ENCODE measurements at regions not wholly inside any gene's neighbourhood (a gene's known extent, or its start where the extent isn't known, plus 50 kb on each side); places are given as distances from the start of the nearest gene placed in this dataset.

DNA sequence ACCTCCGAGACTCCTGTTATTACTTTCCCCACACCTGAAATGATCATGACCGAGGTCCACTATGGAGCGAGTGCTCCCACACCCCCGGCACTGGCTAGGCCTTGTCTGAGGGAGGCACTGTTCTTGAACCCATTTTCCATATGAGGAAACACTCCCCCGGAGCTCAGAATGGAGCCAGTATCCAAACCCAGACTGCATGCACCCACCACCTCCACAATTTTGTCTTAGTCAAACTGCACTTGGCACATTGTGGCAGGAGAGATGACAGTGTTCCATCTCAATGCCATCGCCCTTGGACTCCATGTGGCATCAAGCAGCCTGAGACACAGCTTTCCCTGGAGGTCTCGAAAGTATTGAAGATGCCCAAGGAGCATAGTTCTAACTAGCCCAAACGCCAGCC is 154.1 kb downstream of the NUP210 start:
- DNase-seq (ENCODE audit: low read depth in 2 of 2), result no peak

DNA sequence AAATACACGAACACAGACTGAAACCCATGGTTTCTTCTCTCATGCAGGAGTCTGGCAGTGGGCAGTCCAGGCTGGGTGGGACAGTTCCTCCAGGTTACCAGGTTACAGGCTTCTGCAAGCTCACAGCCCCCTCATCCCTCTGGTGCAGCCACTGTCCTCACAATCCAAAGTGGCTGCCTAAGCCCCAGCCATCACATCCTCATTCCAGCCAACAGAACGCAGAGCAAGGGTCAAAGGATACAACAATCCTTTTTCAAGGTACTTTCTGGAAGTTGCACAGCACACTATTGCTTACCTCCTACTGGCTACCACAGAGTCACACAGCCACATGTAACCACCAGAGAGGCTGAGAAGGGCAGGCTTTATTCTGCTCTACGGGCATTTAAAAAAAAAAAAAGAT is 154.6 kb downstream of the NUP210 start:
- no peak for DNase-seq (ENCODE audit: low read depth in 2 of 2)

DNA sequence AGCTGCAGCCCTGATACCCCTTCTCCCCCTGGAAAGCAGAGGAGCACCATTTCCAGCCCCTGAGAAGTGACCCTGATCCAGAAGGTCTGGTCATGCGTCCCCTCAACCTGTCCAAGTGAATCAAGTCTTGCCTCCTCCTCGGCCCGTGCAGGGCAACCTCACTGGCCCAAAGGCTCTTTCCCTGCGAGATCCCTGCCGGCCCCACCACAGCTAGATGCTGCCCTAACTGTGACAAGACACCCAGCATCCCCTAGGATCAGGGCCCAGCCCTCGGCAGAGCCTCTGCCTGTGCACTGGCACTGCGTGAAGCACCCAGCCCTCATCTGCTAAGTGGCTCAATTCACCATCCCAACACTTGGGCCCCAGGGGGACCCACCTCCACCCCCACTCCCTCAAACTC is 155.1 kb downstream of the NUP210 start:
- no peak for DNase-seq (ENCODE audit: low read depth in 2 of 2)

GRCh38 chr3:13264468-13264795 is 155.7 kb downstream of the NUP210 start:
- DNase-seq (ENCODE audit: low read depth in 2 of 2), result no peak

DNA sequence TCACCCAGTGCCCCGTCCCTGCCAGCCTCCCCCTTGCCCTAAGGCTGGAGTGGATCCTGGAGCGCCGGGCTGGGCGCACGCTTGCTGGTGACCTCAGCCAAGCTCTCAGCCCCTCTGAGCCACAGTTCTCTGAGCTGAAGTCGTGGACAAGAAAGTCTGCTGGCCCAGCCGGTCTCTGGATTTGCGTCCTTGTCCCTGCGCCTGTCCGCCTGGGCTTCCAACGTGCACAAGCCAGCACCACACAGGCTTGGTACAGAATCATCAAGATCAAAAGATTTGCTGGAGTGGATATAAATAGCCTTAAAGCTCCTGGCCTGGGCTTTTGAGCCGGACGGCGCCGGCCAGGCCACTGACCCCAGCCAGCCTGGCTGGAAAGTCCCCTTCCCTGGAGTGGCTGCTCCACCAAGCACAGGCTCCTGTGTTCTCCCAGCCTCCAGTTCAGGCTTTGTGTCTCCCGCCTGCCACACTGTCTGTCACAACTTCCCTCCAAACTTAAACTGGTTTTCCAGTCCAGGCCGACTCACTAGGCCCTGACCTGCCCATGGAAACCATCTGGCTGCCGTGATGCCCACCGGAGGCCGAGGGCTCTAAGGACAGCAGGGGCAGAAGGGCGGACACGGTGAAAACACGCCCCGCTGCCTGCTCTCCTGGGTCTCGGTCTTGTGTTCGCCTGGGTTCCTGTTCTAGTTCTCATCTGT is 156.2 kb downstream of the NUP210 start:
- peak in 1 of 2 donors; percentile 93 for DNase-seq (ENCODE audit: low read depth in 2 of 2)

- DNase-seq (ENCODE audit: low read depth in 2 of 2), result peak; percentile 34 to 98
These were observed 157.5 kb downstream of the NUP210 start for GRCh38 chr3:13262493-13263211.

DNA sequence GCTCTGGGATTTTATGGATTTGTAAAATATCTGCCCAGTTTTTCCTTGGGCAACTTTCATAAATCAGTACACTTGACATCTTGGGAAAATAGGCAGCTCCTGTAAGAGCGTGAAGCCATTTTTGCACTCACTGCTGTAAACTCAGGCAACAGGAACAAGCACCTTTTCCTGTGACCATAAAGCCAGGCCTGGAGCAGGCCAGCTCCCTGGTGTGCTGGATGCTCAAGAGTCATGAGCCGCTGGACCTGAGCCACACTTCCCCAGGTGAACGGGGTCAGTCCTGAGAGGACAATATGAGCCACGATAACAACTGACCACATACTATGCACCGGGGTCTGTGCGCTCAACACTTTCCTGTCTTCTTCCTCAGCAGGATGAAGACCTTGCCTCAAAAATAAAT is 158.2 kb downstream of the NUP210 start:
- DNase-seq (ENCODE audit: low read depth in 2 of 2), result peak in 1 of 2 donors; percentile 91

GRCh38 chr3:13261104-13261830 is 158.9 kb downstream of the NUP210 start:
- DNase-seq (ENCODE audit: low read depth in 2 of 2), result no peak

GRCh38 chr3:13260259-13261103 is 159.6 kb downstream of the NUP210 start:
- no peak for DNase-seq (ENCODE audit: low read depth in 2 of 2)

DNA sequence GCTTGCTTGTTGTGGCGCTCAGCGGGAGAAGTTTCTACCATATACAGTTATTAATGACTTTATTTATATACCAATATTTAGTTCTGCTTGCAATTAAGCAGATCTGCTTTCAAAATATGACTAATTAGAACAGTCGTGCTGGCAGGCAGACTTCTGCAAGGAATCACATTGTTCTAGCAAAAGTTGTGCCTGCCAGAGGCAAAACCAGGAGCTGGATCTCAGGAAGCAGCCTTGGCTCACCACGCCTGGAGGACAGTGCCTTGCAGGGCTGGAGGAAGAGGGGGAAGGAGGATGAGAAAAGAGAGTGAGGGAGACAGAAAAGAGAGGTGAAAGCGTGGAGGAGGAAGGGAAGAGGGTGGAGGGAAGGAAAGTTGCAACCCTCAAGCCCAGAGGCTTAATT is 160.3 kb downstream of the NUP210 start:
- no peak for DNase-seq (ENCODE audit: low read depth in 2 of 2)

DNA sequence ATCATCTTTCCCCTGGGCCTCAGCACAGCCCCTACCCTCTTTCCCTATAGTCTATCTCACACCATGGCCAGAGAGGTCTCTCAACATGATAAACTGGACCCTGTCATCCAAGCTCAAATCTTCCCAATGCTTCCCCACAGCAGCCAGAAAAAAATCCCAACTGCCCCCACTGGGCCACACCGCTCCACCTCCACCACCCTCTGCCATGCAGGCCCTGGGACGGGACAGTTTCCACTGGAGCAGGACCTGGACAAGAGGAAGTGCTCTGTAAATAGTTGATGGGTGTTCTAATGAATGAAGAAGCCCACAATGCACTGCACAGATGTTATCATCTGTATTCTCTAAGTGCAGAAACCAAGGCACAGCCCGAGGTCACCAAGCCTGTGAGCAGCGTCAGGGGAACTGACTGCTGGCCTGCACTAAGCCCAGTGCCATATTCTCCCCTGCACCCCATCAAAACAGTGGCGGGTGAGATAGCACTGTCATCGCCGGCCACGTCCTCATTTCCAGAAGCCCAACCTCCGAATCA is 161.1 kb downstream of the NUP210 start:
- DNase-seq (ENCODE audit: low read depth in 2 of 2), result no peak

DNA sequence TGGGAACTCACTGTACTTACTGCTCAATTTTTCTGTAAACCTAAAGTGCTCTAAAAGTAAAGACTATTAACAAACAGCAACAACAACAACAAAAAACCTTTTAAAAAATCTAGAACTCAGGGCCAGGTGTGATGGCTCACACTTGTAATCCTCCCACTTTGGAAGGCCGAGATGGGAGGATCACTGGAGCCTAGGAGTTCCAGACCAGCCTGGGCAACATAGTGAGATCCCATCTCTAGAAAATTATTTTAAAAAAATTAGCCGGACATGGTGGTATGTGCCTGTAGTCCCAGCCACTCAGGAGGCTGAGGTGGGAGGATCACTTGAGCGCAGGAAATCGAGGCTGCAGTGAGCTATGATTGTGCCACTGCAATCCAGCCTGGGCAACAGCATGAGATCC is 161.8 kb downstream of the NUP210 start:
- DNase-seq (ENCODE audit: low read depth in 2 of 2), result no peak

DNA sequence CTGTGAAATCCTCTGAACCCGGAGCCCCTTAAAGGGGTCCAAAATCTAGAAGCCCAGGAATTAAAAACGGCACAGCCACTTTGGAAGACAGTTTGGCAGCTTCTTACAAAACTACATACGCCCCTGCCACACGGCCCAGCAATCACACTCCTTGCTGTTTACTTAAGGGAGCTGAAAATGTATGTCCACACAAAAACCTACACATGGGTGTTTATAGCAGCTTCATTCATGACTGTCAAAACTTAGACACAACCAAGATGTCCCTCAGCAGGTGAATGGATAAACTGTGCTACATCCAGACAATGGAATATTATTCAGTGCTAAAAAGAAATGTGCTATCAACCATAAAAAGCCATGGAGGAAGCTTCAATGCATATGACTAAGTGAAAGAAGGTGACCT is 162.5 kb downstream of the NUP210 start:
- no peak for DNase-seq (ENCODE audit: low read depth in 2 of 2)

DNA sequence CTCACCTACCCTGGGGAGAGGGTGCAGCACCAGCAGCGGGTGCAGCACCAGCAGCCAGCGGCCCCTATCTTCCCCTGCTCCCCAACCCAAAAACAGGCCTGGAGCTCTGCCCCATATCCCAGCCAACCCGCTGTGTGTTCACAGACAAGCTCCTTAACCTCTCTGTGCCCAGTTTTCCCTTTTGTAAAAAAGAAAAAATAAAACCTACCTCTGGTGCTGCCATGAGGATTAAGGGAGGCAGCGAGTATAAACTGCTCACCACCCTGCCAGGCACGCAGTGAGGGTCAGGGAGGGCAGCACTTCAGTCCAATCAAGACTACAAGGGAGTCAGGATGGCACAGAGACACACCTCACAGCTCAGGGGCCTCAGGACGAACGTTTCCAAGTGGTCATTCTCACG is 163.3 kb downstream of the NUP210 start:
- no peak for DNase-seq (ENCODE audit: low read depth in 2 of 2)

DNA sequence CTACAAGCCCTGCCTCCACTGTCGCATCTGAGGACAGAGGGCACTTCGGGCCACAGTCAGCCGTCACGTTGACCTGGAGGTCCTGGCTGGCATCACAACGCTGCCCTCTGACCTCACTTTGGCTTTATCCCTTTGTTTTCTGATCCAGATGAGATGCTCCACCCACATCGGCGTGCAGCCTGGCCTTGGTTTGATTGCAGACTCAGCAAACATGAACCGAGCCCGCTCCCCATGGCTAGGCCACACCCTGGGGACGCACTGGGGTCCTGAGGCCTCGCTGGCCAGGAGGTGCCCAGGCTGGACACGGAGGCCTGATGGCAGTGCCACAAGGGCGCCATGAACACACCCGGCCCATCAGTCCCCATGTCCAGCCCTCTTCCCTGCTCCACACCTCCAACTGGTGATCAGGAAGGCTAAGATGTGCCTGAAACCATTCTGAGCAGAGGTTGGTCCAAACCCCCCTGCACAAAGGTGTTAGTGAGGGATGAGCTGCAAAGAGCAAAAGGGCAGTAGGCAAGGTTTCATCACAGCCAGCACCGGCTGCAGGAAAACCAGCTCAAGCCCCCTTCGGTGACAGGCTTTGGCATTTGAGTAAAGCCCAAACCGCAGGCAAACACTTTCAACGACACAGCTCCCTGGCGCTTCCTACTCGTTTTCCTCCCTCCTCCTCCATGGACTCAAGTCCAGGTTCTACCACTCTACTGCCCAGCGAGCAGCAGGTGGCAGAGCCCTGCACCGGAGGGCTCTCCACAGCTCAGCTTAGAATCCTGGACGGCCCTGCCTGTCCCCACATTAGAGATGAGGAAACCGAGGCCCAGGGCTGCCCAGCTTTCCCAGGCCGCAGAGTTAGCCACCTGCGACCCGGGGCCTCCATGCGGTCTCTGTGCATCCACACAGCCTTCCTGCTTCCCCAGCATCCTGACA is 165.8 kb downstream of the NUP210 start:
- DNase-seq (ENCODE audit: low read depth in 2 of 2), result no peak

DNA sequence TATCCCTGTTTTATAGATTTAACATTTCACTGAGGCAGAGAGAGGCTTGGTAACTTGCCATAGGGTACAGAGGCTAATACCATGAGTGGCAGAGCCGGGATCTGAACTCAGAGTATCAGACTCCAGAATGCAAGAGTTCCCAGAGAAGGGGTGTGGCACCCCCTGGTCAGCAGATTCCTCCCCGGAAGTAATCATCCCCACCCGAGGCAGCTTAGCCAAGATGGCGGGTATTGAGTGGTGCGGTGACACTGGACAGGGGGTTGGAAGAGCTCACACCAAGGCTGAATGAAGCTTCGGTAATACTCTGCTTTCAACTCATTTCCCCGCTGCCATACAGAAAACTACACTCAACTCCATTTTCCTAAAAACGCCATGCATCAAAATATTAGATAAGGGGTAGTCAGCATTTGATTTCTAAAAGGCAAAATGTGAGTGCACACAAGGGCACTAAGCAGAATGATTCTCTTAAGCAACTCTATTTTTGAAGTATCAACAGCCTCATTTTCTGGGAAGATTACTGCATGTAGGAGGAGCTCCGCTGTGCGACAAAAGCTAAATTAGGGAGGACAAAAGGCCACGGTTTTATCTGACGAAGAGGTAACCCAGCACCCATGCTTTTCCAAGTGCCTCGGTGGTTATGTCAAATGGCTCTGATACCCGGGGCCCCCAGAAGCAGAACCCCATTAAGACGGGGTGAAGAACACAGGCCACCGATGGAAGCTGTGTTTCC is 166.7 kb downstream of the NUP210 start:
- DNase-seq (ENCODE audit: low read depth in 2 of 2), result no peak

- no peak for DNase-seq (ENCODE audit: low read depth in 2 of 2)
These were observed 167.9 kb downstream of the NUP210 start for GRCh38 chr3:13252207-13252606.

- DNase-seq (ENCODE audit: low read depth in 2 of 2), result peak in 1 of 2 donors; percentile 63
These were observed 168.8 kb downstream of the NUP210 start for GRCh38 chr3:13251166-13251903.
